Stimulated activated CD4-positive, alpha-beta T cell treated with anti-CD3 and anti-CD28 coated beads, TNF-alpha, amount 100 ng/mL, for 48 hours (primary cell): ENCODE measurements at regions not wholly inside any gene's neighbourhood (a gene's known extent, or its start where the extent isn't known, plus 50 kb on each side); places are given as distances from the start of the nearest gene placed in this dataset.
"Not testable (repeated sequence)": the region's sequence is repeated elsewhere in the genome, so short reads cannot be mapped to it uniquely, and the experiment has no call there.

Source experiments
- DNase-seq, 3 donors: peaks; one replicate each; pipeline ENCODE4 v3.0.0-alpha.2; 2020; ENCODE audit warnings: low read depth in 3 of 3

DNA sequence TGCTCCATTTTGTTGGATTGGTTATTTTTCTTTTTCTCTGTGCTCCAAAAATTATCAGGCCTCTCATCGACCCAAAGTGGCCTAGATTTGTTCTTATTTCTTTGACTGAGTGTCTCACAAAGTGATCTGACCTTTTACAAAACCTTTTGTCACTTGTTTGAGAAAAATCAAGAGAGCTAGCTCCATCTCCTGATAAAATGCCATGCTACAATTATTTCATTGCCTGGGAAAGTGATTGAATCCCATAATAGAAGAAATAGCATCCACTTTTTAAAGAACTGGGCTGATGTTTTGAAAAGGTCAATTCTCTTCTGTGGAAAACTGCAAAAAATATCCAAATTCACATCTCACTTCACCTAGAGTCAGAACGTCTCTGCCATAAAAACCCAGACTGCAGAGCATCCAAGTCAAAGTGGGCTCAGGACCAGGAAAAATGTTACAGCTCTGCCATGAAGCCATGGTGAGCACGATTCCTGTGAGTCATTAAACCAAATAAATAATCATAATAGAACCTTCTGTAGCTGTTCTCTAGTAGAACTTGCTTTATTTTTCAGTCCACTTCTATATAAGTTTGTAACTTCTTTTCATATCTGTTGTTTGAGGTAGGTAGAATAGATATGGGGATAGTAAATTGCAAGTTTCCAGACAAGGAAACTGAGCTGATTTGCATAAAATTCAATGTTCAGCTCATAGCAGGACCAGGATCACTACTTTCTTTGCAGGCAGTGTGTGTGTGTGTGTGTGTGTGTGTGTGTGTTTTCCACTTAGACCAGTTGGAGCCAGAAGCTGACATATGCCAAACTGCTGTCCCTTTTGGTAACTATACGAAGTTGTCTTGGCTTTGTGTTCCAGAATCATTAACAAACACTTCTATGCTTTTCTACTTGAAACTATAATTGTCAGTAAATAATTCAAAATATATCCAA, 632.5 kb upstream of the ANKRD30A start:
- no peak for DNase-seq

DNA sequence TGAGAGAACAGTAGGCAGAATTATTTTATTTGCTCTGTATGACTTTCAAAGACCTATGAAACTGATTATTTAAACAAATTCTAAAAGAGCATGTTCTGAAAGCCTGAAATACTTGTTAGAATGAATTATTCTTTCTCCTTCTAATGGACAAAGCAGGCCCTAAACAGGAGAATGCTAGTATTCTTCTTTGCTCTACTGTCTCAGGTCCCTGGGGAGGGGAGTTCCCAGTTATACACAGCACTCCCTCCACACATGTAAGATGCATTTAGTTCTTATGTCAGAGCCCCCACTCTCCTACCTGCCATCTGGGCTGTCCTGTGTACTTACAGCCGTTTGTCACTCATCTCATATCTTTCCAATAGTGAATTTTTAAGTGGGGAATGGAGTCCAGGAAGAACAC, 633.5 kb upstream of the ANKRD30A start:
- DNase-seq: no peak

- no peak for DNase-seq
Observed at GRCh38 chr10:36489611-36490228, 635.7 kb upstream of the ANKRD30A start.

GRCh38 chr10:36489181-36489580, 636.2 kb upstream of the ANKRD30A start:
- DNase-seq: no peak

GRCh38 chr10:36488579-36488978, 636.8 kb upstream of the ANKRD30A start:
- no peak for DNase-seq

DNA sequence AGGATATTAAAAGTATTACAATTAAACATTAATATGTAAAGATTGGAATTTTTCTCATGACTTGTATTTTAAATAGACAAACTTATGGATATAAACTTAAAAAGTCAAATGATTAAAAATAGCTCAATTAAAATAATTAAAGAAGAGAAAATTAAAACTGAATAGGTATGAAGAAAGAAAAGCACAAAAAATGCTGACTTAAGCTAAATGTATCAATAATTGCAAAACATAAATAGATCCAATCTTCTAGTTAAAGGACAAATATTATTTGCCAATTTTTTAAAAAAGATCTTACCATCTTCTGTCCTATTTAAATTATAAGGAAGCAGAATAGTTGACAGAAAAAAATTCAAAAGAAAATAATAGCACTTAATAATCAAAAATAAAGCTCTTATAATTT, 646.3 kb upstream of the ANKRD30A start:
- no peak for DNase-seq

DNA sequence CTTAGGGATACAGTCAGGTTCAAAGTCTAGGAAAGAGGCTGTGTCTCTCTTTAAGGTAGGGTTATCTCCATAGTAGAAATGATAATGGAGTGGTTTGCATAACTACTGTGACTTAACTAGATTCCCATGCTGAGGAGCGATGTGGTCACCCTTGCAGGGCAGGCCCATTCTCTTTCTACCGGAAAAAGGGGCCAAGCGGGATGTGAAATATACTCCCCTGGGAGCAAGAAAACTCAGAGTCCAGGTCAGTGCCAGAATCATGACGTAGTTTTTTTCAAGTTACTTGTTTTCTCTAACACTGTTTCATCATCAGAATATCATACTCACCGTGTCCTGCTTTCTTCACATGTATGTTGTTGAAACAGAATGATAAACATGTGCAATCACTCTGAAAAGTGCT, 649.0 kb upstream of the ANKRD30A start:
- DNase-seq: no peak

- no peak for DNase-seq
Observed at GRCh38 chr10:36475746-36476145, 649.7 kb upstream of the ANKRD30A start.

DNA sequence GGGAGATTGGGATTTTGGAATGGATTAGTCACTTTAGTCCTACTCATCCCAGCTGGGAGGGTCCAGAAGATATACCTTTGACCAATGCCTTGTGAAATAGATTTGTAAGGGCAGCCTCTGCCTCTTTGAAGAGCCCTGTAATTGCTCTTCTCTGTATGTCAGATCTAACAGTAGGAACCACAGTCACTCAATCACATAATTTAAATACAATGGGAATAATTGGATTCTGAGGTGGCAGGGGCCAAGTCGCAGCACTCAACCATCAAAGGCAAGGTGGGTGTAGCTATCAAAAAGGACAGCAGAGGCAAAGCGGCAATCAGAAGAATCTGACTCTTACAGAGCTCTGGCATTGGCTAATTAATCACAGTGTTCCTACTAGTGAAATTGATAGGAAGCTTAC, 650.9 kb upstream of the ANKRD30A start:
- DNase-seq: no peak

DNA sequence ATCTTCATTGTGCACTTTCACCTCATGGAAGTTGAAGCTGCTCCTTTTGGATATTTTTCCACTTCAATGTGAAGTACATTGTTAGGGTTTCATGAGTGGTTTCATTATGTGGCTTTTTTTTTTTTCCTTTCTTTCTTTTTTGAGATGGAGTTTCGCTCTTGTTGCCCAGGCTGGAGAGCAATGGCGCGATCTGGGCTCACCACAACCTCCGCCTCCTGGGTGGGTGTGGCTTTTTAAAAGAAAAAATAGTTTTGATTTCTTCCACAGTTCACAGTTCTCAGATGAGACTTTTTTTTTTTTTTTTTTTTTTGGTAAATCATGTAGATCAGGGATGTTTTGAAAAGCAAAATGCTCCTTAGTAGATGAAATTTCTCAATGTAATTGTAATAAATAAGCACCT, 652.3 kb upstream of the ANKRD30A start:
- no peak for DNase-seq

- DNase-seq: no peak
Observed at GRCh38 chr10:36469585-36469984, 655.8 kb upstream of the ANKRD30A start.

GRCh38 chr10:36468620-36469019, 656.8 kb upstream of the ANKRD30A start:
- DNase-seq: no peak

DNA sequence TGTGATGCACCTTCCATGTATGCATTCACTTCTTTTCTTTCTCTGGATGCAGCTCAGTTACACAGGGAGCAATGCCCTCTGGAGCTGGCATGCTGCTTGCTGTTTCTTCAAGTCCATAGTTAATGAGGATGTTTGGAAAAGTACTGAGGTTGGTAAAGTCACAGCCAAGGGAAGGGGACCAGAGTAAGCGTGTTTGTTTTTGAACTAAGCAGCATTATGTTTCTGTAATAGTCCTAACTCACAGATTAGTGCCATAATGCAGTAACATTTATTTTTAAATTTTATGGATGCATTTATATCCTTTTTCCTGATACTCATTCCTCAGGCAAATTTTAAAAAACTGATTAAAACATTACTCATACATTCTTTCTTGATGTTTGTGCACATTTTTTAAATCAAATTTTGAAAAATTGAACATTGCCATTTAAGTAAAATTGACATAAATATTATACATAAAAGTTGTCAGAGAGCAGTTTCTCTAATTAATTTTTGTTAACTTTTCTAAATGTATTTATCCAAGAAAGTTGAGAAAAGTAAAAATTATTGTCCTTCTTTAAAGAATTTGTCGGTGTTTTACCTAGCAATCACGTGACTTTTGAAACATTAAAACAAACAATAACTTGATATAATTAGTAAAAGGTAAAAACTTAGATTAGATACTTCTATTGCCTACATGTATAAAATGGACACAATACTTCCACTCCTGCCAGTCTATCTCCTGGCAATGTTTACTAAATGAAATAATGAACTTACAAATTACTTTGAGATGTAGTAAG, 659.6 kb upstream of the ANKRD30A start:
- no peak for DNase-seq

- DNase-seq: no peak
Observed at GRCh38 chr10:36464291-36464690, 661.1 kb upstream of the ANKRD30A start.

GRCh38 chr10:36463390-36463789, 662.0 kb upstream of the ANKRD30A start:
- no peak for DNase-seq

DNA sequence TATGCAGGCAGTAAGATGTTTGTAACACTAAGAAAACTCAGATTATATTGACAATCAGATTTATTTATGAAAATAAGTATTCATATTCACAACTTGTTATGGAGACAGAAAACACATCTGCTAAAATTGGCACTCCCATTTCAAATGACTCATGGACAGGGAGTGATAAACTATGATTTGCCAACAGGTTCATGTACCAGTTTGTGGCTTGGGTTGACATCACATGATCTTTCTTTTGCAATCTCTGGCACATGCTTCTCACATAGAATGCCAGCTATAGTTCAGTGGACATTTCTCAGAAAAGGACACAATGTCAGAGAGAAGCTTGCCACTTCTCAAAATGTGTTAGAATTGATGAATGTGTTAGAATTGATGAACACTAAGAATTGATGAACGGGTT, 663.2 kb upstream of the ANKRD30A start:
- no peak for DNase-seq

GRCh38 chr10:36458437-36458836, 667.0 kb upstream of the ANKRD30A start:
- DNase-seq: not testable (repeated sequence)

DNA sequence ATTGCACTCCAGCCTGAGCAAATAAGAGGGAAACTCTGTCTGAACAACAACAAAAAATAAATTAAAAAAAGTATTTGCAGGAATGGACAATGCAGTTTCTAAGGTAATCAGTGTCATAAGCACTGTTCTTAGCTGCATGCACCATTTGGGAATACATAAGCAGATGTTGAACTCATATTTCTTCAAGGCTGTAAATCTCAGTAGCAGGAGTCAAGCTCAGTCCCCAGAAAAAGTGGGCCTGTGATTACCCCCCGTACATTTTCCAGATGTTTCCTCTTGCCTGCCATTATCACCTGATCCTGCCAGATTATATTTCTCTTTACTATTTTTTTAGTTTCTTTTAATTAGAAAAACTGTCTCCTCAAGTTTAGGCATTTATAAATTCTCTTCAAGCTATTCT, 667.6 kb upstream of the ANKRD30A start:
- DNase-seq: no peak

DNA sequence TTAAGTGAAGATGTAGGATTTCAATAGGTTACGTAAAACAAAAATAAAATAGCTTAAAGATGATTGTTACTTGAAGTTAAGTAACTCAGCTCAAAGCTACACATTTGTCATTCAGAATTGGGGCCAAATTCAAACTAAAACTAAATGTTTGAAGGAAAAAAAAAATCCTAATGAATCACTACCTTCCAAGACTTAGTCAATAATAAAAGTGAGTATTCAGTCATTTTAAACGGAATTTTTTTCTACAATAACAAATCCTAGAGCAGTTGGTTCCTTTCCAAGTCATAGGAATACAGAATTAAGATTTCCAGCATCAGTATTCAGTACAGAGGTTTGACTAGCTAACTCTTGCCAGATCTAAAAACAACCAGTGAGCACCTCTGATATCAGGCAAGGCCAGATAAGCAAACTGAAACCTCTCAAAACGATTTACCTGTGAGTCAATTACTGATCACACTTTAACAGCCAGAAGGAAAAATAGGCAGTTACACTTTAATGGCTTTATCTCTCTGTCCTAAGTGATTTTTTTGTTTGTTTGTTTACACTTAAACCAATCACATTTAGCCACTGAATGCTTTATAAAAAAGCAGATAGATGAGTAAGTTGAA, 669.8 kb upstream of the ANKRD30A start:
- no peak for DNase-seq

DNA sequence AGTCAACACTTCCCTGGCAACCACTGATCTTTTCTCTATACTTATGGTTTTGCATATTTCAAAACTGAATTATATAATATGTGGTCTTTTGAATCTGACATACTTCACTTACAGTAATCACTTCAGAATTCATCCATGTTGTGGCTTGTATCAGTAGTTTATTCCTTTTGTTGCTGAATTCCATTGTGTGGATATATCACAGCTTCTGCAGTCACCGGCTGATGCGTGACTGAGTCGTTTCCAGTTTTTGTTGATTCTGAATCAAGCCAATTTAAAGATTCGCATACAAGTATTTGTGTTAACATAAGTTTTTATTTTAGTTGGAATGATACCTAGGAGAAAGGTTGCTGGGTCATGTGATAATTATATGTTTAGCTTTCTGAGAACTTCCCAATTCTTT, 672.5 kb upstream of the ANKRD30A start:
- DNase-seq: no peak

DNA sequence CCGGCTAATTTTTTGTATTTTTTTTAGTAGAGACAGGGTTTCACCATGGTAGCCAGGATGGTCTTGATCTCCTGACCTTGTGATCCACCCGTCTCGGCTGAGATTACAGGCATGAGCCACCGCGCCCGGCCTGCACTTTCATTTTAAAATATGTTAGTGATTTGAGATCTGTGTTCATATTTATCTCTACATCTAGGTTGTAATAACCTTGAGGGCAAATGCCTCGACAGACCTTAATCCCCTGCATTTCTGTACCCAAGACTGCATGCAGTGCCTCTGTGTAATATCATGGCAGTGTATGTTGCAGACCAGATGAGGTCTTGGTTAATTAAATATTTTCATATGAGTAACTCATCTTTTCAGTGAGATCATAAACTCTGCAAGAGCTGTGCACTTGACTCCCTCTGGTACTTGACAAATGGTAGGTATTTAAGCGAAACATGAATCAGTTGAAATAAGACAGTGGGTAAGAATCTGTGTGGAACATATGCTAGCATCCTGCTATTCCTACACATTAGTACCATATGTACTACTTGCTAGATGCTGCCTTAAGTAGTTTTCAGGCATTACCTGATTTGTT, 673.9 kb upstream of the ANKRD30A start:
- no peak for DNase-seq

GRCh38 chr10:36450380-36450779, 675.0 kb upstream of the ANKRD30A start:
- no peak for DNase-seq
